ENCODE measurements at regions not wholly inside any gene's neighbourhood (a gene's known extent, or its start where the extent isn't known, plus 50 kb on each side); places are given as distances from the start of the nearest gene placed in this dataset.
"Not testable (repeated sequence)": the region's sequence is repeated elsewhere in the genome, so short reads cannot be mapped to it uniquely, and the experiment has no call there.

- no peak for DNase-seq
These were observed 84.7 kb upstream of the SIRPA start for GRCh38 chr20:1810572-1810925.

- no peak for DNase-seq
These were observed 85.3 kb upstream of the SIRPA start for GRCh38 chr20:1809611-1810510.

- DNase-seq: no peak
These were observed 86.1 kb upstream of the SIRPA start for GRCh38 chr20:1809131-1809572.

GRCh38 chr20:1808101-1808500 is 87.1 kb upstream of the SIRPA start:
- no peak for DNase-seq

GRCh38 chr20:1807394-1807793 is 87.8 kb upstream of the SIRPA start:
- DNase-seq: no peak

- no peak for DNase-seq
These were observed 88.8 kb upstream of the SIRPA start for GRCh38 chr20:1806456-1806855.

GRCh38 chr20:1805816-1806215 is 89.4 kb upstream of the SIRPA start:
- DNase-seq: no peak

- DNase-seq: no peak
These were observed 90.0 kb upstream of the SIRPA start for GRCh38 chr20:1805161-1805581.

- DNase-seq: no peak
These were observed 90.7 kb upstream of the SIRPA start for GRCh38 chr20:1804554-1804956.

- peak in 1 of 2 experiments; percentile 54 for DNase-seq
These were observed 91.2 kb upstream of the SIRPA start for GRCh38 chr20:1803932-1804501.

GRCh38 chr20:1803061-1803931 is 91.9 kb upstream of the SIRPA start:
- DNase-seq: peak; percentile 67 to 92

GRCh38 chr20:1802385-1803060 is 92.7 kb upstream of the SIRPA start:
- DNase-seq: peak; percentile 77 to 93

GRCh38 chr20:1801929-1802306 is 93.3 kb upstream of the SIRPA start:
- DNase-seq: no peak

GRCh38 chr20:1801225-1801928 is 93.8 kb upstream of the SIRPA start:
- no peak for DNase-seq

- DNase-seq: peak in 1 of 2 experiments; percentile 55
These were observed 94.4 kb upstream of the SIRPA start for GRCh38 chr20:1800777-1801176.

- no peak for DNase-seq
These were observed 95.0 kb upstream of the SIRPA start for GRCh38 chr20:1800180-1800579.

- DNase-seq: not testable (repeated sequence)
These were observed 95.5 kb upstream of the SIRPA start for GRCh38 chr20:1799746-1800145.

GRCh38 chr20:1798982-1799381 is 96.2 kb upstream of the SIRPA start:
- DNase-seq: no peak

GRCh38 chr20:1793821-1794220 is 101.4 kb upstream of the SIRPA start:
- no peak for DNase-seq

GRCh38 chr20:1792274-1792673 is 102.9 kb upstream of the SIRPA start:
- DNase-seq: no peak

GRCh38 chr20:1790386-1790785 is 104.8 kb upstream of the SIRPA start:
- no peak for DNase-seq

GRCh38 chr20:1788044-1788443 is 107.2 kb upstream of the SIRPA start:
- DNase-seq: no peak
